NCI-H82 (cell line): ENCODE measurements at regions not wholly inside any gene's neighbourhood (a gene's known extent, or its start where the extent isn't known, plus 50 kb on each side); places are given as distances from the start of the nearest gene placed in this dataset.
"Not testable (repeated sequence)": the region's sequence is repeated elsewhere in the genome, so short reads cannot be mapped to it uniquely, and the experiment has no call there.

Experiments
- DNase-seq: peaks from one replicate; lab custom pipeline; 2025; lab: John Stamatoyannopoulos, UW

- no peak for DNase-seq
Observed at GRCh38 chr3:5754602-5755001, 567.1 kb downstream of the EDEM1 start.

- DNase-seq = no peak
Observed at GRCh38 chr3:5756443-5756842, 568.9 kb downstream of the EDEM1 start.

GRCh38 chr3:5757213-5757804, 569.8 kb downstream of the EDEM1 start:
- no peak for DNase-seq

GRCh38 chr3:5758699-5759098, 571.2 kb downstream of the EDEM1 start:
- DNase-seq = no peak

- DNase-seq = no peak
Observed at GRCh38 chr3:5762506-5762905, 575.0 kb downstream of the EDEM1 start.

GRCh38 chr3:5766848-5767247, 579.3 kb downstream of the EDEM1 start:
- DNase-seq = no peak

GRCh38 chr3:5767304-5767703, 579.8 kb downstream of the EDEM1 start:
- DNase-seq = no peak

- no peak for DNase-seq
Observed at GRCh38 chr3:5768281-5768945, 580.9 kb downstream of the EDEM1 start.

- DNase-seq = no peak
Observed at GRCh38 chr3:5769825-5770224, 582.3 kb downstream of the EDEM1 start.

- DNase-seq = no peak
Observed at GRCh38 chr3:5774337-5774736, 586.8 kb downstream of the EDEM1 start.

- DNase-seq = not testable (repeated sequence)
Observed at GRCh38 chr3:5775100-5775499, 587.6 kb downstream of the EDEM1 start.

- no peak for DNase-seq
Observed at GRCh38 chr3:5784690-5785089, 597.2 kb downstream of the EDEM1 start.

GRCh38 chr3:5787861-5788488, 600.5 kb downstream of the EDEM1 start:
- DNase-seq = peak; percentile 17

GRCh38 chr3:5788496-5788895, 601.0 kb downstream of the EDEM1 start:
- DNase-seq = no peak

GRCh38 chr3:5791558-5791957, 604.1 kb downstream of the EDEM1 start:
- no peak for DNase-seq

GRCh38 chr3:5796541-5796940, 609.0 kb downstream of the EDEM1 start:
- DNase-seq = no peak

- no peak for DNase-seq
Observed at GRCh38 chr3:5798809-5799208, 611.3 kb downstream of the EDEM1 start.

GRCh38 chr3:5799398-5799797, 611.9 kb downstream of the EDEM1 start:
- DNase-seq = peak; percentile 24

- DNase-seq = no peak
Observed at GRCh38 chr3:5800965-5801364, 613.5 kb downstream of the EDEM1 start.

- peak; percentile 20 for DNase-seq
Observed at GRCh38 chr3:5806192-5806591, 618.7 kb downstream of the EDEM1 start.

GRCh38 chr3:5809586-5810246, 622.2 kb downstream of the EDEM1 start:
- no peak for DNase-seq

- DNase-seq = no peak
Observed at GRCh38 chr3:5811016-5811415, 623.5 kb downstream of the EDEM1 start.

- no peak for DNase-seq
Observed at GRCh38 chr3:5813521-5813920, 626.0 kb downstream of the EDEM1 start.
